ENCODE measurements at regions not wholly inside any gene's neighbourhood (a gene's known extent, or its start where the extent isn't known, plus 50 kb on each side); places are given as distances from the start of the nearest gene placed in this dataset.

- no peak for DNase-seq (ENCODE audit: low read depth)
- TF ChIP-seq CTCF (conservative IDR thresholded peaks at IDR 0.05; ENCODE audit: low read depth, low read length) = no peak
- H3K4me3 ChIP-seq (ENCODE audit: low read depth, low read length) = no peak overlapping the region
Observed at GRCh38 chr12:127260531-127260930, 1006.4 kb upstream of the TMEM132C start.

- H3K4me3 ChIP-seq (ENCODE audit: low read depth, low read length) = no peak overlapping the region
- no peak for TF ChIP-seq CTCF (conservative IDR thresholded peaks at IDR 0.05; ENCODE audit: low read depth, low read length)
- DNase-seq (ENCODE audit: low read depth) = no peak
Observed at GRCh38 chr12:127260999-127261398, 1006.0 kb upstream of the TMEM132C start.

GRCh38 chr12:127262615-127263014 is 1004.4 kb upstream of the TMEM132C start:
- H3K4me3 ChIP-seq (ENCODE audit: low read depth, low read length) = no peak overlapping the region
- no peak for DNase-seq (ENCODE audit: low read depth)
- no peak for TF ChIP-seq CTCF (conservative IDR thresholded peaks at IDR 0.05; ENCODE audit: low read depth, low read length)

GRCh38 chr12:127263621-127264020 is 1003.3 kb upstream of the TMEM132C start:
- no peak for DNase-seq (ENCODE audit: low read depth)
- no peak overlapping the region for H3K4me3 ChIP-seq (ENCODE audit: low read depth, low read length)
- no peak for TF ChIP-seq CTCF (conservative IDR thresholded peaks at IDR 0.05; ENCODE audit: low read depth, low read length)

GRCh38 chr12:127267128-127267527 is 999.8 kb upstream of the TMEM132C start:
- no peak for TF ChIP-seq CTCF (conservative IDR thresholded peaks at IDR 0.05; ENCODE audit: low read depth, low read length)
- no peak for DNase-seq (ENCODE audit: low read depth)
- no peak overlapping the region for H3K4me3 ChIP-seq (ENCODE audit: low read depth, low read length)

- no peak for TF ChIP-seq CTCF (conservative IDR thresholded peaks at IDR 0.05; ENCODE audit: low read depth, low read length)
- no peak for DNase-seq (ENCODE audit: low read depth)
- no peak overlapping the region for H3K4me3 ChIP-seq (ENCODE audit: low read depth, low read length)
Observed at GRCh38 chr12:127268213-127268612, 998.8 kb upstream of the TMEM132C start.

GRCh38 chr12:127268706-127269425 is 998.1 kb upstream of the TMEM132C start:
- no peak overlapping the region for H3K4me3 ChIP-seq (ENCODE audit: low read depth, low read length)
- no peak for TF ChIP-seq CTCF (conservative IDR thresholded peaks at IDR 0.05; ENCODE audit: low read depth, low read length)
- DNase-seq (ENCODE audit: low read depth) = no peak
